HG03460 (cell line): ENCODE measurements at regions not wholly inside any gene's neighbourhood (a gene's known extent, or its start where the extent isn't known, plus 50 kb on each side); places are given as distances from the start of the nearest gene placed in this dataset.

ENCODE experiments used
- ATAC-seq: cut with Tn5 transposase; IDR thresholded peaks from one replicate; pipeline ENCODE4 v1.9.1; 2021; ENCODE audit not compliant: unreplicated experiment

DNA sequence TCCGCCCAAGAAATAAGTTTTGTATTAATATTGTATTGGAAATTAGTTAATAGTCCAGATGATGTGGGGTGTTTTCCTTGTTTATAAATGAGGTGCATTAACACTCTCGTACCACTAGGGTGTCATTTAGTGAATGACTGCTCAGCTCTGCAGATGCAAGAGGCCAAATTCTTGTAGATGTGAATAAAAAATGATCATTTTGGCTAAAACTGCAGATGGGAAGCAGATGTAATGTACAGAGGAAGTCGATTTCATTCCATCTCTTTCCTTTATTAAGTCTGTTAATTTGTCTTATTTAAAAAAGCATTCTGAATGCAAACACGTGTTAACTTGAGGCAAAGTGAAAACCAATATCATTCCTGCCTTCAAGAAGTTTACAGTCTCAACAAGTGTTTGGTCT lies 108.1 kb downstream of the DHX15 start:
- ATAC-seq: peak; percentile 38

GRCh38 chr4:24475756-24476155 lies 108.6 kb downstream of the DHX15 start:
- ATAC-seq: no peak

GRCh38 chr4:24473309-24473721 lies 111.0 kb downstream of the DHX15 start:
- no peak for ATAC-seq

- peak; percentile 62 for ATAC-seq
Measured at GRCh38 chr4:24472514-24473308, 111.6 kb downstream of the DHX15 start.

- ATAC-seq: no peak
Measured at GRCh38 chr4:24472161-24472510, 112.2 kb downstream of the DHX15 start.

- ATAC-seq: no peak
Measured at GRCh38 chr4:24471486-24472160, 112.7 kb downstream of the DHX15 start.

- no peak for ATAC-seq
Measured at GRCh38 chr4:24470666-24471485, 113.5 kb downstream of the DHX15 start.

GRCh38 chr4:24468071-24468470 lies 116.3 kb downstream of the DHX15 start:
- ATAC-seq: no peak

DNA sequence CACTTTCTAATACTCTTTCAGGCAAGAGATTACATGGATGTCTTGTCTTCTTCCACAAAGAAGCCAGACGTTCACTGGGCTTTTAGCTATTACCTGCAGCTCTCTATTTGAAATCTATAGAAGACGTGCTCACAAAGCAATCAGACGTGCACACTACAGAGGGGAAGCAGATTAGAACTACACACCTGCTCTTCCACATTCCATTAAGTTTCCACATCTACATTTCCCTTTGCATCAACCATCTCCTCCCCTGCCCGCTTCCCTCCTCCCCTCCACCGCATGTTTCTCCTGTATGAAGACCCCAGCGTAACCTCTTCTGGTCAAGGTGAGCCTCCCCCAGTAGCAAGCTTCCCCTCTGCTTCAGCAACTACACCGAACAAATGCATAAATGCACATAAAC lies 119.8 kb downstream of the DHX15 start:
- ATAC-seq: no peak

DNA sequence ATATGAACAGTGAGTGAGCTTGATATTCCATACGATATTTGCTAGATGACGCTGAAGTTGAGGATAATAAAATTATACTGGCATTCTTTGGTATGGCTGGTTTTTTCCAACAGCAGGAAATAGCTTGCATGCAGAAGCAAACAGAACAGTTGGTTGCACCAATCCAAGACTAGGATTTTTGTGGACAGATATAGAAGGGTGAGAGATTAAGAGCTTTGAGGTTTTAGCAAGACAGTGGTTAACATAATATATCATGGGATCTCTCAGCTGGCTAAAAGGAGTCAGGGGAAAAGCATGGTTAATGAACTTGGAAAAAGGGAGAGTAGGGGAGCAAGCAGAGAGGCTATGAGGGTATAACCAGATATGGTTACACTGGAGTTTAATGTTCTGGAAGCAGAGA lies 127.9 kb downstream of the DHX15 start:
- ATAC-seq: no peak

DNA sequence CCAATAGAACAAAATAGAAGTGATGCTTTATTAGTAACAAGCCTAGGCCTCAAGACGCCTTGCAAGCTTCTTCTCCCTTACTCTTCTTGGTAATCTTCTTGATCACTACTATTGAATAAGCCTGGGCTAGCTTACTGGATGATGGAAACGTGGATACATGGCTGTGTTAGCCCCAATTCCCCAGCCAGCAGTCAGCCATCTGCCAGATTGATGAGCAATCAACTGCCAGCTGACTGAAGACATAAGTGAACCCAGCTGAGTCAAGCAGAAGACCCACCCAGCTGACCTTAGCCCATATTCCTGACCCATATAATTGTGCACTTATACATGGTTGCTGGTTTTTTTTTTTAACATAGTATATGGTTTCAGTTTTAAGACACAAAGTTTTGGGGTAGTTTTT lies 130.4 kb downstream of the DHX15 start:
- no peak for ATAC-seq

GRCh38 chr4:24451870-24452269 lies 132.5 kb downstream of the DHX15 start:
- no peak for ATAC-seq

DNA sequence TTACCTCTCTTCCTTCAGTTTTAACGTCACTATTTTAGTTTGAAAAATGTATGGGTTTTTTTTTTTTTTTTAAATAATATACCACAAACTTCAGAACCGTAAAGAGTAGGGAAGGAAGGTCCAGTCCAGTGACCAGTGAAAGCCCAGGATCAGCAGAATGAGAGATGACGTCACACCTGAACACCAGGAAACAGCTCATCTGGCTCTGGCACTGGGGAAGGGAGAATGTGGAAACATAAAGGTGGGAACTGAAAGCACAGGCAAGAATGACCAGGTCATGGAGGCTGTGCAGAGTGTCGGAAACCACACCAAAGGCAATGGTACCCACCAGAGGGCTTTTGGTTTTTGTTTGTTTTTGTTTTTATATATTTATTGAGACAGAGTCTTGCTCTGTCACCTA lies 141.2 kb downstream of the DHX15 start:
- ATAC-seq: no peak

- ATAC-seq: no peak
Measured at GRCh38 chr4:24440765-24441164, 143.6 kb downstream of the DHX15 start.

- no peak for ATAC-seq
Measured at GRCh38 chr4:24434241-24434640, 150.1 kb downstream of the DHX15 start.

GRCh38 chr4:24433515-24434214 lies 150.7 kb downstream of the DHX15 start:
- ATAC-seq: no peak

DNA sequence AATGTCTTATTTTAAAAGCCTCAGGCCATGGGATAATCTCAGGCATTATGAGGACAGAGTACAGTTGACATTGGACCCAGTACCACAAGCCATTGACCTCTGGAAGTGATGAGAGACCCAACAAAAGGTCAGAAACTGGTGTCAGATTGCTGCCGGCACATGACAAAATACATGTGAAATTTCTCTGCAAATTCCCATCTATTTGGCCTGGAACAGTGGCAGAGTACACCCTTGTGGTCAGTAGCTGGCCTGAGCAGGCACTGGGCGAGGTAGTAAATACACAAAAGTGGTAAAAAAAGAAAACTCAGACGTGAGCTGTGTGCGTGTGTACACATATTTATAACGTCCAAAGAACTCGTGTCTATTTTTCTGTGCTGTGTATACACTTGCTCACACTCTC lies 155.5 kb downstream of the DHX15 start:
- no peak for ATAC-seq

GRCh38 chr4:24426557-24426956 lies 157.8 kb downstream of the DHX15 start:
- no peak for ATAC-seq

- no peak for ATAC-seq
Measured at GRCh38 chr4:24425863-24426262, 158.5 kb downstream of the DHX15 start.

- no peak for ATAC-seq
Measured at GRCh38 chr4:24423670-24424069, 160.7 kb downstream of the DHX15 start.

GRCh38 chr4:24422644-24423043 lies 161.7 kb downstream of the DHX15 start:
- ATAC-seq: no peak
